Loucy (cell line): ENCODE measurements at regions not wholly inside any gene's neighbourhood (a gene's known extent, or its start where the extent isn't known, plus 50 kb on each side); places are given as distances from the start of the nearest gene placed in this dataset.

Experiments used
- H2AFZ ChIP-seq: fragments of 200-600 bp; sonication (generic); 2 replicates; pipeline ENCODE4 v1.6.0; 2016; ENCODE audit warnings: antibody characterized with exemption, mild to moderate bottlenecking, low read length, moderate library complexity
- H3F3A ChIP-seq: fragments of 200-600 bp; 2 replicates; pipeline ENCODE4 v1.6.0; 2016; ENCODE audit warnings: antibody characterized with exemption, low read depth, mild to moderate bottlenecking
- H3K27me3 ChIP-seq: fragments of 200-600 bp; sonication (generic); 2 replicates; pipeline ENCODE4 v1.6.1; 2014; ENCODE audit warnings: low read length, mild to moderate bottlenecking; ENCODE audit not compliant: insufficient read depth, poor library complexity, severe bottlenecking
- H3K36me3 ChIP-seq: fragments of 200-600 bp; sonication (generic); 2 replicates; pipeline ENCODE4 v1.6.1; 2016; ENCODE audit warnings: low read length; ENCODE audit not compliant: insufficient read depth
- H3K4me1 ChIP-seq: fragments of 200-600 bp; sonication (generic); 2 replicates; pipeline ENCODE4 v1.5.1; 2014; ENCODE audit warnings: low read length, mild to moderate bottlenecking; ENCODE audit not compliant: insufficient read depth, poor library complexity, severe bottlenecking
- H3K4me2 ChIP-seq: fragments of 200-600 bp; sonication (generic); 2 replicates; pipeline ENCODE4 v1.6.0; 2014; ENCODE audit warnings: antibody characterized with exemption, low read length, low read depth, mild to moderate bottlenecking; ENCODE audit not compliant: poor library complexity, severe bottlenecking
- H3K4me3 ChIP-seq: fragments of 200-600 bp; sonication (generic); 2 replicates; pipeline ENCODE4 v1.5.1; 2014; ENCODE audit warnings: low read length, mild to moderate bottlenecking, mixed read lengths; ENCODE audit not compliant: poor library complexity, severe bottlenecking
- H3K79me2 ChIP-seq: fragments of 200-600 bp; sonication (generic); 2 replicates; pipeline ENCODE4 v1.6.1; 2014; ENCODE audit warnings: low read length; ENCODE audit not compliant: insufficient read depth
- H3K9ac ChIP-seq: fragments of 200-600 bp; sonication (generic); 2 replicates; pipeline ENCODE4 v1.6.0; 2014; ENCODE audit warnings: mild to moderate bottlenecking, low read depth, low read length, moderate library complexity; ENCODE audit not compliant: poor library complexity, severe bottlenecking
- H3K9me2 ChIP-seq: fragments of 200-600 bp; sonication (generic); replicated peaks from 2 replicates; pipeline ENCODE4 v1.6.1; 2016; ENCODE audit warnings: low read depth, low read length, mixed read lengths
- H3K9me3 ChIP-seq: fragments of 200-600 bp; sonication (generic); 2 replicates; pipeline ENCODE4 v1.6.1; 2014; ENCODE audit warnings: mild to moderate bottlenecking, antibody characterized with exemption, low read length, low read depth; ENCODE audit not compliant: insufficient read depth
- H4K20me1 ChIP-seq: fragments of 200-600 bp; sonication (generic); 2 replicates; pipeline ENCODE4 v1.6.0; 2014; ENCODE audit warnings: antibody characterized with exemption, low read length, mild to moderate bottlenecking; ENCODE audit not compliant: insufficient read depth, poor library complexity, severe bottlenecking
- CTCF ChIP-seq: fragments of 200-600 bp; sonication (generic); conservative IDR thresholded peaks from 2 replicates; pipeline ENCODE4 v1.5.1; 2014; ENCODE audit warnings: mild to moderate bottlenecking, antibody characterized with exemption, low read length
- EZH2phosphoT487 ChIP-seq: fragments of 200-600 bp; IDR thresholded peaks from 2 replicates; pipeline ENCODE4 v1.6.1; 2018; ENCODE audit warnings: antibody characterized with exemption, mild to moderate bottlenecking, moderate library complexity, borderline replicate concordance

- Histone ChIP-seq H3K79me2 (no peaks in the 10 kb centered on the region), H3K4me1 (no peaks in the 10 kb centered on the region), H3K36me3 (no peaks in the 10 kb centered on the region), H3K9me2 (no peaks in the 10 kb centered on the region), H3K27me3 (no peaks in the 10 kb centered on the region), H2AFZ (no peak overlapping the region), H3F3A (no peaks in the 10 kb centered on the region), H3K9me3 (no peaks in the 10 kb centered on the region), H3K9ac (no peak overlapping the region), H3K4me3 (no peak overlapping the region), H3K4me2 (no peak overlapping the region), H4K20me1 (no peaks in the 10 kb centered on the region)
- TF ChIP-seq CTCF (no peak), EZH2phosphoT487 (no peak)
Observed at GRCh38 chr2:14408695-14409094, 223.8 kb upstream of the LRATD1 start.

- no peaks in the 10 kb centered on the region for H3K36me3 ChIP-seq
- H3K9me3 ChIP-seq, result no peaks in the 10 kb centered on the region
- no peaks in the 10 kb centered on the region for H4K20me1 ChIP-seq
- H2AFZ ChIP-seq, result no peak overlapping the region
- H3K27me3 ChIP-seq, result no peaks in the 10 kb centered on the region
- H3K9ac ChIP-seq, result no peak overlapping the region
- no peaks in the 10 kb centered on the region for H3K9me2 ChIP-seq
- no peaks in the 10 kb centered on the region for H3K4me1 ChIP-seq
- no peak overlapping the region for H3K4me3 ChIP-seq
- H3K79me2 ChIP-seq, result no peaks in the 10 kb centered on the region
- H3F3A ChIP-seq, result no peaks in the 10 kb centered on the region
- no peak overlapping the region for H3K4me2 ChIP-seq
- TF ChIP-seq CTCF, result no peak
- no peak for TF ChIP-seq EZH2phosphoT487
Observed at GRCh38 chr2:14417551-14417950, 215.0 kb upstream of the LRATD1 start.

GRCh38 chr2:14418115-14418514 lies 214.4 kb upstream of the LRATD1 start:
- no peaks in the 10 kb centered on the region for H3K27me3 ChIP-seq
- TF ChIP-seq CTCF, result no peak
- no peak for TF ChIP-seq EZH2phosphoT487
- no peaks in the 10 kb centered on the region for H3K4me1 ChIP-seq
- H3K9me2 ChIP-seq, result no peaks in the 10 kb centered on the region
- no peaks in the 10 kb centered on the region for H3K36me3 ChIP-seq
- no peaks in the 10 kb centered on the region for H3K79me2 ChIP-seq
- H2AFZ ChIP-seq, result no peak overlapping the region
- no peaks in the 10 kb centered on the region for H3F3A ChIP-seq
- no peaks in the 10 kb centered on the region for H4K20me1 ChIP-seq
- no peak overlapping the region for H3K9ac ChIP-seq
- no peak overlapping the region for H3K4me3 ChIP-seq
- no peaks in the 10 kb centered on the region for H3K9me3 ChIP-seq
- no peak overlapping the region for H3K4me2 ChIP-seq
